ENCODE measurements at regions not wholly inside any gene's neighbourhood (a gene's known extent, or its start where the extent isn't known, plus 50 kb on each side); places are given as distances from the start of the nearest gene placed in this dataset.
"Not testable (repeated sequence)": the region's sequence is repeated elsewhere in the genome, so short reads cannot be mapped to it uniquely, and the experiment has no call there.

DNA sequence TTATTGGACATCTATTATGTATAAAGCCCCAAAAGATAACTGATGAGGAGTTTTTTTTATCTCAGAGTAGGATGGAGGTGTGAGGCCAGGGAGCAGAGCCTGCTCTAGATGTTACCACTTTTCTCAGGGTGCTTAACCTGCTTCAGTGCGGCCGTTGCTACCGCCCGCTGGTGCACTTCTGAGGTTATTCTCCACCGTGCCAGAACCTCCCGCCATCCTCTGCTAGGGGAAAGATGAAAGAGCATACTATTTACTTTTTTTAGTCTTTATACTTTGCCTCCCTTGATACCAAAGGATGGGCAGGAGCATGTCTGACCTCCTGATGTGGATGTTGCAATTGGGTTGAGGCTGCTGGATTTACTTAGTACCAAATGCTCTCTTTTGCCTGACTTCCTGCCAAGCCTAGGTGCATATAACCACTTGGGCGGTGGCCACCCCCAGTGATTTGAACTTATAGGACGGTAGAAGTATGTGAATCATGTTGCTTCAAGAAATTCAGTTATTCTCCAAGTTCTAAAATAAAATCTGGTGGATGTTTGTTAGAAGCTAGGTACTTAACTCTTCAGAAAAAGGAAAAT lies 71.1 kb upstream of the HSPB3 start:
- 87% methylated on average over 8 of the region's 8 CpGs for WGBS
- no peak for DNase-seq (ENCODE audit: extremely low spot score)
- no peaks in the 10 kb centered on the region for H3K36me3 ChIP-seq (ENCODE audit: insufficient read depth)
- no peaks in the 10 kb centered on the region for H3K4me1 ChIP-seq (ENCODE audit: insufficient read depth)
- H3K27ac ChIP-seq (ENCODE audit: low read depth), result no peak overlapping the region
- no peak overlapping the region for H3K4me3 ChIP-seq (ENCODE audit: low read depth, low read length)

- no peaks in the 10 kb centered on the region for H3K36me3 ChIP-seq (ENCODE audit: insufficient read depth)
- 33% methylated on average over 2 of the region's 2 CpGs for WGBS
- H3K4me3 ChIP-seq (ENCODE audit: low read depth, low read length), result no peak overlapping the region
- H3K27ac ChIP-seq (ENCODE audit: low read depth), result no peak overlapping the region
- no peaks in the 10 kb centered on the region for H3K4me1 ChIP-seq (ENCODE audit: insufficient read depth)
- DNase-seq (ENCODE audit: extremely low spot score), result no peak
Observed at GRCh38 chr5:54383941-54384340, 71.6 kb upstream of the HSPB3 start.

GRCh38 chr5:54383225-54383901 lies 72.1 kb upstream of the HSPB3 start:
- Histone ChIP-seq H3K36me3 (ENCODE audit: insufficient read depth) (no peaks in the 10 kb centered on the region), H3K27ac (ENCODE audit: low read depth) (no peak overlapping the region), H3K4me3 (ENCODE audit: low read depth, low read length) (no peak overlapping the region), H3K4me1 (ENCODE audit: insufficient read depth) (no peaks in the 10 kb centered on the region)
- no peak for DNase-seq (ENCODE audit: extremely low spot score)
- WGBS, result 71% methylated on average over 3 of the region's 3 CpGs

DNA sequence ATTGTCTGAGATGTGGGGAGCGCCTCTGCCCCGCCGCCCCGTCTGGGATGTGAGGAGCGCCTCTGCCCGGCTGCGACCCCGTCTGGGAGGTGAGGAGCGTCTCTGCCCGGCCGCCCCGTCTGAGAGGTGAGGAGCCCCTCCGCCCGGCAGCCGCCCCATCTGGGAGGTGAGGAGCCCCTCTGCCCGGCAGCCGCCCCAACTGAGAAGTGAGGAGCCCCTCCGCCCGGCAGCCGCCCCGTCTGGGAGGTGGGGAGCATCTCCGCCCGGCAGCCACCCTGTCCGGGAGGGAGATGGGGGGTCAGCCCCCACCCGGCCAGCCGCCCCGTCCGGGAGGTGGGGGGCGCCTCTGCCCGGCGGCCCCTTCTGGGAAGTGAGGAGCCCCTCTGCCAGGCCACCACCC lies 70.9 kb upstream of the ARL15 start:
- not testable (repeated sequence) for DNase-seq (ENCODE audit: extremely low spot score); H3K36me3 ChIP-seq (ENCODE audit: insufficient read depth); H3K27ac ChIP-seq (ENCODE audit: low read depth); H3K4me3 ChIP-seq (ENCODE audit: low read depth, low read length); H3K4me1 ChIP-seq (ENCODE audit: insufficient read depth)
- 92% methylated on average over 20 of the region's 31 CpGs for WGBS

- Histone ChIP-seq H3K27ac (ENCODE audit: low read depth) (no peak overlapping the region), H3K36me3 (ENCODE audit: insufficient read depth) (no peaks in the 10 kb centered on the region), H3K4me1 (ENCODE audit: insufficient read depth) (no peaks in the 10 kb centered on the region), H3K4me3 (ENCODE audit: low read depth, low read length) (no peak overlapping the region)
- no peak for DNase-seq (ENCODE audit: extremely low spot score)
- WGBS, result 73% methylated on average over 2 of the region's 2 CpGs
Observed at GRCh38 chr5:54379590-54379989, 69.2 kb upstream of the ARL15 start.

GRCh38 chr5:54378707-54379106 lies 68.3 kb upstream of the ARL15 start:
- 96% methylated on average over 10 of the region's 10 CpGs for WGBS
- no peak overlapping the region for H3K27ac ChIP-seq (ENCODE audit: low read depth)
- H3K4me1 ChIP-seq (ENCODE audit: insufficient read depth), result no peaks in the 10 kb centered on the region
- DNase-seq (ENCODE audit: extremely low spot score), result no peak
- no peak overlapping the region for H3K4me3 ChIP-seq (ENCODE audit: low read depth, low read length)
- no peaks in the 10 kb centered on the region for H3K36me3 ChIP-seq (ENCODE audit: insufficient read depth)

DNA sequence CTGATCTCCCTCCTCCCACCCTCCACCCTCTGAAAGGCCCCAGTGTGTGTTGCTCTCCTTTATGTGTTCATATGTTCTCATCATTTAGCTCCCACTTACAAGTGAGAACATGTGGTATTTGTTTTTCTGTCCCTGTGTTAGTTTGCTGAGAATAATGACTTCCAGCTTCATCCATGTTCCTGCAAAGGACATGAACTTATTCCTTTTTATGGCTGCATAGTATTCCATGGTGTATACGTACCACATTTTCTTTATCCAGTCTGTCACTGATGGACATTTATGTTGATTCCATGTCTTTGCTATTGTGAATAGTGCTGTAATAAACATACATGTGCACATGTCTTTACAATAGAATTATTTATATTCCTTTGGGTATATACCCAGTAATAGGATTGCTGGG lies 67.0 kb upstream of the ARL15 start:
- WGBS, result 91% methylated on average over 1 of the region's 1 CpG
- not testable (repeated sequence) for H3K4me1 ChIP-seq (ENCODE audit: insufficient read depth); H3K4me3 ChIP-seq (ENCODE audit: low read depth, low read length); H3K27ac ChIP-seq (ENCODE audit: low read depth); H3K36me3 ChIP-seq (ENCODE audit: insufficient read depth); DNase-seq (ENCODE audit: extremely low spot score)

- no peak overlapping the region for H3K4me3 ChIP-seq (ENCODE audit: low read depth, low read length)
- no peak overlapping the region for H3K27ac ChIP-seq (ENCODE audit: low read depth)
- H3K36me3 ChIP-seq (ENCODE audit: insufficient read depth), result no peaks in the 10 kb centered on the region
- no peaks in the 10 kb centered on the region for H3K4me1 ChIP-seq (ENCODE audit: insufficient read depth)
- no peak for DNase-seq (ENCODE audit: extremely low spot score)
Observed at GRCh38 chr5:54370982-54371381, 60.6 kb upstream of the ARL15 start.

DNA sequence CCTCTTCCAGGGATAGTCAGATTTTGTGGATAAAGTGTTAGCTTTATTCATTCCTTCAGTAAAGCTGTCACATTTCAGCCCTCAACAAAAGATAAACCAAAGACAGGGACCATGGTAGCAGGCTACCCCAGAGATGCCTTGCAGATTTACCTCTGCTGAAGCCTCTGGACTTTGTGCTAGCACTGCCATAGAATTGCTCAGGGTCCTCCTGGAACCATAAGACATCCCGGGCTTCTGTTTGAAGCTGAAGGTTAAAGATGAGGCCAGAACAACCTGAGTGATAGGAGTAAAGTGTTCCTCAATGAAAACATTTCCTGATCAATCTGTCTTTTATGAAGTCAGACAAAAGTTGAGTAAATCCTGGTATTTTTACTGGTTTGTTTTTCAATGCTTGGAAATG lies 57.5 kb upstream of the ARL15 start:
- WGBS, result 87% methylated on average over 1 of the region's 1 CpG
- DNase-seq (ENCODE audit: extremely low spot score), result no peak
- Histone ChIP-seq H3K4me3 (ENCODE audit: low read depth, low read length) (no peak overlapping the region), H3K36me3 (ENCODE audit: insufficient read depth) (no peaks in the 10 kb centered on the region), H3K4me1 (ENCODE audit: insufficient read depth) (no peaks in the 10 kb centered on the region), H3K27ac (ENCODE audit: low read depth) (no peak overlapping the region)

GRCh38 chr5:54366707-54367106 lies 56.3 kb upstream of the ARL15 start:
- Histone ChIP-seq H3K27ac (ENCODE audit: low read depth) (no peak overlapping the region), H3K4me1 (ENCODE audit: insufficient read depth) (no peaks in the 10 kb centered on the region), H3K36me3 (ENCODE audit: insufficient read depth) (no peaks in the 10 kb centered on the region), H3K4me3 (ENCODE audit: low read depth, low read length) (no peak overlapping the region)
- no peak for DNase-seq (ENCODE audit: extremely low spot score)

DNA sequence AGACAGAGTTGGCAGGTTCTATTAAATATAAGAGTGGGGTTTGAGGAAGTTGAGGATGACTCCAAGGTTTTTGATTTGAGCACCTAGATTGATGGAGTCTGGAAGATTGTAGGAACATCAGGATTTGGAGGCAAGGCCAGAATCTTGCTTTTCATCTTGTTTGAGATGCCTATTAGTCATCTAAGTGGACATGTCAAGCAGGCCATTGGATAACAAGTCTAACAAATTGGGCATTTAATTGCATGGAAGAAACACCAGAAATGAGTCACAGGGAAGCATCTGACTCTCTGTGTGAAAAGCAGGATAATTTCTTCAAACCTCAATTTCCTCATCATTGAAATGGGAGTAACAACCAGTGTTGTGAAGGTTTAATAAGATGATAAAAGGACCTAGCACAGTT lies 53.3 kb upstream of the ARL15 start:
- DNase-seq (ENCODE audit: extremely low spot score), result no peak
- Histone ChIP-seq H3K36me3 (ENCODE audit: insufficient read depth) (no peaks in the 10 kb centered on the region), H3K4me3 (ENCODE audit: low read depth, low read length) (no peak overlapping the region), H3K4me1 (ENCODE audit: insufficient read depth) (no peaks in the 10 kb centered on the region), H3K27ac (ENCODE audit: low read depth) (no peak overlapping the region)

DNA sequence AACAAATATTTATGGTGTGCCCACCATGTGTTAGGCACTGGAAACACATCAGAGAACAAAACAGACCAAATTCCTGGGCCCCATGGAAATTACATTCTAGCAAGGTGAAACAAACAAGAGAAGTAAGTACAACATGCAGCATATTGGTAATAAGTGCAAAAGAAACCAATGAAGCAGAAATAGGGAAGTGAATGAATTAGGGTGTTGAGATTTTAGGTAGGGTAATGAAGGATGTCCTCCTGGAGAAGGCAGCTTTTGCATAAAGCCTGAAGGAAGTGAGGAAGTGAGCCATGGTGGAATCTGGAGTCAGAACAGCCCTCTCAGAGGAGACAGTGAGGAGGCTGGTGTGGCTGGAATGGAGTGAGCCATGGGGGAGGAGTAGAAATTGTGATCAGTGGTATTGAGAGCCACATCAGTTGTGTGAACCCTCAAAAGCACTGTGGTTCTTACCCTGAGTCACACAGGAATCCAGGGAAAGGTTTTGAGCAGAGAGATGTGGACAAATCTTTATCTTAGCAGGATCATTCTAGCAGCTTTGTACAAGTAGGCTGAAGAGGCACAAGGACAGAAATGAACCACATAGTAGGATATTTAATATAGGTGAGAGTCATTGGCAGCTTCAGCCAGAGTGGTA lies 52.7 kb upstream of the ARL15 start:
- DNase-seq (ENCODE audit: extremely low spot score), result no peak
- Histone ChIP-seq H3K4me1 (ENCODE audit: insufficient read depth) (no peaks in the 10 kb centered on the region), H3K4me3 (ENCODE audit: low read depth, low read length) (no peak overlapping the region), H3K27ac (ENCODE audit: low read depth) (no peak overlapping the region), H3K36me3 (ENCODE audit: insufficient read depth) (no peaks in the 10 kb centered on the region)

DNA sequence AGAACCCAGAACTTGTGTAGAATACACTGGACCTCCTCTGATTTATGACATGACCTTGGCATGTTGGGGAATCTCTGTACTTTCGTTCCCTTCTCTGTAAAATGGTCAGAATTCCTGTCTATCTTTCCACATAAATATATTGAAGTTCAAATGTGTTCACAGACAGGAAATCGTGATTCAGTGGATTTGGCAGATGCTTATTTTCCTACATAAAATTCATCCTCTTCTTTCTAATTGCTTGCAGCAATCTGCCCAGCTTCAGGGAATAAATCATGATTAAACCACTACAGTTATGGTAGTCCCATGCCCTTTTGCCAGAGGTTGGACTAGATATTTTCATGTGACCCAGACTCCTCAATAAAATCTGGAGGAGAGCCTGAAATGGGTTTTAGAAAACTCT lies 52.1 kb upstream of the ARL15 start:
- DNase-seq (ENCODE audit: extremely low spot score), result no peak
- H3K27ac ChIP-seq (ENCODE audit: low read depth), result no peak overlapping the region
- WGBS, result 36% methylated on average over 2 of the region's 2 CpGs
- H3K4me1 ChIP-seq (ENCODE audit: insufficient read depth), result no peaks in the 10 kb centered on the region
- H3K36me3 ChIP-seq (ENCODE audit: insufficient read depth), result no peaks in the 10 kb centered on the region
- H3K4me3 ChIP-seq (ENCODE audit: low read depth, low read length), result no peak overlapping the region

DNA sequence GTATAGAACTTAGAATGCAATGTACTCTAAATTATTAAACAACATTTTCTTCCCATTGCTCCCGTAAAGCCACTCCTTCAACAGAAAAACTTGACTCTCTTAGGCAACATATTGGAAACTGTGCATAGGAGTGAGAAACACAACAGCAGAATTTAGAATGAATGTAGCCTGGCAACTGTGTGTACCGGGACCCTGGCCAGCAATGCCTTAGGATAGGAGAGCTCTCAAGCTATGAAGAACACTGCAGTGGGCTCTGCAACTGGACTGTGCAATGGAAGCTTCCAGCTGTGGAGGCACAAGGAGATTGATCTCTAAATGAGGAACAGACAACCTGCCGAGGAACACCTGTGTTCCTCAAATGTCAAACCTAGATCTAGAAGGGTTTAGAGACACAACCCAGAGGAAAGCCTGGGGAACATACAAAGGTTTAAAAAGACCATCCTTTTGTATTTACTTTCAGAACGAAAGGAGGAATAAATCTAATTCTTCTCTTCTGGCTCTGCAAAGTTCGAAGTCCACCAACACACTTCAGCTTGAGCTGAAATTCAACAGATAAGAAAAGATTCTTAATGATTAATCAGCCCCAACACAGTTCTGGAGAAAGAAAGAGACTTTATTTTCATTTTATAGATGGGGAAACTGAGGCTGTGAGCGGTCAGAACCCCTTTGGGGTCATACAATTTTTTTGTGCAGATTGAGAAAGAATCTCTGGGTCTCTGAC lies 51.5 kb upstream of the ARL15 start:
- no peak for DNase-seq (ENCODE audit: extremely low spot score)
- Histone ChIP-seq H3K36me3 (ENCODE audit: insufficient read depth) (no peaks in the 10 kb centered on the region), H3K27ac (ENCODE audit: low read depth) (no peak overlapping the region), H3K4me3 (ENCODE audit: low read depth, low read length) (no peak overlapping the region), H3K4me1 (ENCODE audit: insufficient read depth) (no peaks in the 10 kb centered on the region)
- 73% methylated on average over 6 of the region's 6 CpGs for WGBS
